ES-I3 (cell line): ENCODE measurements at regions not wholly inside any gene's neighbourhood (a gene's known extent, or its start where the extent isn't known, plus 50 kb on each side); places are given as distances from the start of the nearest gene placed in this dataset.
"Not testable (repeated sequence)": the region's sequence is repeated elsewhere in the genome, so short reads cannot be mapped to it uniquely, and the experiment has no call there.

ENCODE experiments used
- H3K36me3 ChIP-seq: 2 replicates; pipeline ENCODE4 v1.6.1; 2013; ENCODE audit warnings: mild to moderate bottlenecking, low read length, control low read depth, moderate library complexity; ENCODE audit not compliant: insufficient read depth
- H3K4me1 ChIP-seq: 2 replicates; pipeline ENCODE4 v1.6.1; 2013; ENCODE audit warnings: mild to moderate bottlenecking, control low read depth, low read length; ENCODE audit not compliant: insufficient read depth
- H3K9ac ChIP-seq: 2 replicates; pipeline ENCODE4 v1.6.1; 2013; ENCODE audit warnings: low read depth, mild to moderate bottlenecking, low read length, moderate library complexity
- H3K9me3 ChIP-seq: 2 replicates; pipeline ENCODE4 v1.6.1; 2013; ENCODE audit warnings: mild to moderate bottlenecking, low read length, moderate library complexity; ENCODE audit not compliant: control insufficient read depth, insufficient read depth

- H3K36me3 ChIP-seq = no peaks in the 10 kb centered on the region
- no peaks in the 10 kb centered on the region for H3K9me3 ChIP-seq
- H3K4me1 ChIP-seq = peaks cover 12% of the 10 kb centered on the region; the same call in 1 of the 2 replicates
- H3K9ac ChIP-seq = no peak overlapping the region
These were observed 248.2 kb downstream of the DLL1 start for GRCh38 chr6:170042596-170043118.

- Histone ChIP-seq H3K36me3 (no peaks in the 10 kb centered on the region), H3K9me3 (no peaks in the 10 kb centered on the region), H3K4me1 (peaks cover 17% of the 10 kb centered on the region; the same call in 1 of the 2 replicates), H3K9ac (no peak overlapping the region)
These were observed 248.8 kb downstream of the DLL1 start for GRCh38 chr6:170042123-170042522.

- H3K9me3 ChIP-seq = no peaks in the 10 kb centered on the region
- H3K4me1 ChIP-seq = peaks cover 23% of the 10 kb centered on the region
- no peak overlapping the region for H3K9ac ChIP-seq
- H3K36me3 ChIP-seq = no peaks in the 10 kb centered on the region
These were observed 249.4 kb downstream of the DLL1 start for GRCh38 chr6:170041526-170041925.

- Histone ChIP-seq H3K36me3 (no peaks in the 10 kb centered on the region), H3K9ac (no peak overlapping the region), H3K9me3 (no peaks in the 10 kb centered on the region), H3K4me1 (peaks cover 26% of the 10 kb centered on the region)
These were observed 250.0 kb downstream of the DLL1 start for GRCh38 chr6:170040906-170041305.

- Histone ChIP-seq H3K9me3 (no peaks in the 10 kb centered on the region), H3K9ac (no peak overlapping the region), H3K4me1 (peaks cover 33% of the 10 kb centered on the region), H3K36me3 (no peaks in the 10 kb centered on the region)
These were observed 250.8 kb downstream of the DLL1 start for GRCh38 chr6:170040115-170040500.

GRCh38 chr6:170039156-170040114 is 251.4 kb downstream of the DLL1 start:
- H3K9ac ChIP-seq = no peak overlapping the region
- no peaks in the 10 kb centered on the region for H3K36me3 ChIP-seq
- H3K9me3 ChIP-seq = no peaks in the 10 kb centered on the region
- peaks cover 33% of the 10 kb centered on the region for H3K4me1 ChIP-seq

- no peak overlapping the region for H3K9ac ChIP-seq
- no peaks in the 10 kb centered on the region for H3K36me3 ChIP-seq
- no peaks in the 10 kb centered on the region for H3K9me3 ChIP-seq
- peaks cover 33% of the 10 kb centered on the region for H3K4me1 ChIP-seq
These were observed 252.2 kb downstream of the DLL1 start for GRCh38 chr6:170038708-170039107.

- no peak overlapping the region for H3K9ac ChIP-seq
These were observed 252.6 kb downstream of the DLL1 start for GRCh38 chr6:170038251-170038650.

GRCh38 chr6:170037541-170038250 is 253.2 kb downstream of the DLL1 start:
- no peaks in the 10 kb centered on the region for H3K36me3 ChIP-seq
- H3K9me3 ChIP-seq = peaks cover 4% of the 10 kb centered on the region; the same call in 1 of the 2 replicates
- H3K9ac ChIP-seq = no peak overlapping the region
- peaks cover 33% of the 10 kb centered on the region for H3K4me1 ChIP-seq

More at GRCh38 chr6:170038251-170038650, 252.6 kb downstream of the DLL1 start:
- H3K36me3 ChIP-seq = no peaks in the 10 kb centered on the region
- peaks cover 4% of the 10 kb centered on the region; the same call in 1 of the 2 replicates for H3K9me3 ChIP-seq
- peaks cover 33% of the 10 kb centered on the region for H3K4me1 ChIP-seq

GRCh38 chr6:170036916-170037315 is 254.0 kb downstream of the DLL1 start:
- Histone ChIP-seq H3K36me3 (no peaks in the 10 kb centered on the region), H3K9me3 (peaks cover 4% of the 10 kb centered on the region; the same call in 1 of the 2 replicates), H3K9ac (no peak overlapping the region), H3K4me1 (peaks cover 33% of the 10 kb centered on the region)

GRCh38 chr6:170036367-170036766 is 254.5 kb downstream of the DLL1 start:
- not testable (repeated sequence) for H3K36me3 ChIP-seq, H3K9me3 ChIP-seq, H3K9ac ChIP-seq
- peaks cover 33% of the 10 kb centered on the region for H3K4me1 ChIP-seq

- H3K4me1 ChIP-seq = peaks cover 33% of the 10 kb centered on the region
- H3K36me3 ChIP-seq = no peaks in the 10 kb centered on the region
- H3K9ac ChIP-seq = no peak overlapping the region
- H3K9me3 ChIP-seq = peaks cover 4% of the 10 kb centered on the region; the same call in 1 of the 2 replicates
These were observed 255.0 kb downstream of the DLL1 start for GRCh38 chr6:170035901-170036304.

- Histone ChIP-seq H3K4me1 (peaks cover 33% of the 10 kb centered on the region), H3K9me3 (peaks cover 4% of the 10 kb centered on the region; the same call in 1 of the 2 replicates), H3K9ac (no peak overlapping the region), H3K36me3 (no peaks in the 10 kb centered on the region)
These were observed 255.8 kb downstream of the DLL1 start for GRCh38 chr6:170035044-170035443.

- Histone ChIP-seq H3K9me3 (peaks cover 4% of the 10 kb centered on the region; the same call in 1 of the 2 replicates), H3K9ac (no peak overlapping the region), H3K36me3 (no peaks in the 10 kb centered on the region), H3K4me1 (peaks cover 33% of the 10 kb centered on the region)
These were observed 256.6 kb downstream of the DLL1 start for GRCh38 chr6:170034294-170034693.
